ENCODE measurements at regions not wholly inside any gene's neighbourhood (a gene's known extent, or its start where the extent isn't known, plus 50 kb on each side); places are given as distances from the start of the nearest gene placed in this dataset.

GRCh38 chr1:208835781-208836180 lies 591.6 kb upstream of the PLXNA2 start:
- Histone ChIP-seq H3K4me2 (ENCODE audit: insufficient read depth, low read length) (no peak overlapping the region), H3K4me1 (ENCODE audit: insufficient read depth, low read length) (no peaks in the 10 kb centered on the region), H3K79me2 (ENCODE audit: insufficient read depth, low read length) (no peaks in the 10 kb centered on the region), H3K27me3 (ENCODE audit: insufficient read depth, low read length, poor library complexity) (peaks cover 3% of the 10 kb centered on the region), H3K36me3 (ENCODE audit: insufficient read depth, low read length) (no peaks in the 10 kb centered on the region), H3K9ac (ENCODE audit: low read depth, low read length) (no peak overlapping the region), H3K27ac (ENCODE audit: low read length) (no peak overlapping the region), H3K4me3 (ENCODE audit: low read depth in 1 of 2, low read length in 2 of 2) (no peak overlapping the region), H2AFZ (ENCODE audit: low read depth, low read length) (no peak overlapping the region), H3K9me3 (ENCODE audit: insufficient read depth, low read length, severe bottlenecking) (no peaks in the 10 kb centered on the region), H4K20me1 (ENCODE audit: insufficient read depth, low read length) (no peaks in the 10 kb centered on the region)
- no peak for TF ChIP-seq EZH2 (IDR thresholded peaks at IDR 0.05; ENCODE audit: borderline replicate concordance, low read depth, low read length, severe bottlenecking)
- TF ChIP-seq CTCF (IDR thresholded peaks at IDR 0.05; ENCODE audit: borderline replicate concordance, extremely low read depth, low read length, poor library complexity, severe bottlenecking), result no peak
- DNase-seq, result no peak
- ATAC-seq (ENCODE audit: insufficient read depth, low read depth), result no peak

GRCh38 chr1:208837242-208837641 lies 593.1 kb upstream of the PLXNA2 start:
- TF ChIP-seq EZH2 (IDR thresholded peaks at IDR 0.05; ENCODE audit: borderline replicate concordance, low read depth, low read length, severe bottlenecking) (no peak), CTCF (IDR thresholded peaks at IDR 0.05; ENCODE audit: borderline replicate concordance, extremely low read depth, low read length, poor library complexity, severe bottlenecking) (no peak)
- Histone ChIP-seq H3K4me2 (ENCODE audit: insufficient read depth, low read length) (no peak overlapping the region), H3K27me3 (ENCODE audit: insufficient read depth, low read length, poor library complexity) (no peaks in the 10 kb centered on the region), H3K4me1 (ENCODE audit: insufficient read depth, low read length) (no peaks in the 10 kb centered on the region), H3K9me3 (ENCODE audit: insufficient read depth, low read length, severe bottlenecking) (no peaks in the 10 kb centered on the region), H3K79me2 (ENCODE audit: insufficient read depth, low read length) (no peaks in the 10 kb centered on the region), H3K9ac (ENCODE audit: low read depth, low read length) (no peak overlapping the region), H4K20me1 (ENCODE audit: insufficient read depth, low read length) (no peaks in the 10 kb centered on the region), H3K4me3 (ENCODE audit: low read depth in 1 of 2, low read length in 2 of 2) (no peak overlapping the region), H3K27ac (ENCODE audit: low read length) (no peak overlapping the region), H3K36me3 (ENCODE audit: insufficient read depth, low read length) (no peaks in the 10 kb centered on the region), H2AFZ (ENCODE audit: low read depth, low read length) (no peak overlapping the region)
- no peak for ATAC-seq (ENCODE audit: insufficient read depth, low read depth)
- no peak for DNase-seq

- H3K4me1 ChIP-seq (ENCODE audit: insufficient read depth, low read length), result no peaks in the 10 kb centered on the region
- H3K9me3 ChIP-seq (ENCODE audit: insufficient read depth, low read length, severe bottlenecking), result no peaks in the 10 kb centered on the region
- H4K20me1 ChIP-seq (ENCODE audit: insufficient read depth, low read length), result no peaks in the 10 kb centered on the region
- DNase-seq, result no peak
- H3K27me3 ChIP-seq (ENCODE audit: insufficient read depth, low read length, poor library complexity), result no peaks in the 10 kb centered on the region
- H3K36me3 ChIP-seq (ENCODE audit: insufficient read depth, low read length), result no peaks in the 10 kb centered on the region
- ATAC-seq (ENCODE audit: insufficient read depth, low read depth), result no peak
- no peak overlapping the region for H3K27ac ChIP-seq (ENCODE audit: low read length)
- H3K79me2 ChIP-seq (ENCODE audit: insufficient read depth, low read length), result no peaks in the 10 kb centered on the region
- H3K4me2 ChIP-seq (ENCODE audit: insufficient read depth, low read length), result no peak overlapping the region
- no peak overlapping the region for H3K4me3 ChIP-seq (ENCODE audit: low read depth in 1 of 2, low read length in 2 of 2)
- H3K9ac ChIP-seq (ENCODE audit: low read depth, low read length), result no peak overlapping the region
- TF ChIP-seq EZH2 (IDR thresholded peaks at IDR 0.05; ENCODE audit: borderline replicate concordance, low read depth, low read length, severe bottlenecking) (no peak), CTCF (IDR thresholded peaks at IDR 0.05; ENCODE audit: borderline replicate concordance, extremely low read depth, low read length, poor library complexity, severe bottlenecking) (no peak)
- H2AFZ ChIP-seq (ENCODE audit: low read depth, low read length), result no peak overlapping the region
Observed at GRCh38 chr1:208841436-208841835, 597.3 kb upstream of the PLXNA2 start.

GRCh38 chr1:208842451-208842850 lies 598.3 kb upstream of the PLXNA2 start:
- Histone ChIP-seq H4K20me1 (ENCODE audit: insufficient read depth, low read length) (no peaks in the 10 kb centered on the region), H2AFZ (ENCODE audit: low read depth, low read length) (no peak overlapping the region), H3K4me2 (ENCODE audit: insufficient read depth, low read length) (no peak overlapping the region), H3K36me3 (ENCODE audit: insufficient read depth, low read length) (no peaks in the 10 kb centered on the region), H3K79me2 (ENCODE audit: insufficient read depth, low read length) (no peaks in the 10 kb centered on the region), H3K9ac (ENCODE audit: low read depth, low read length) (no peak overlapping the region), H3K9me3 (ENCODE audit: insufficient read depth, low read length, severe bottlenecking) (no peaks in the 10 kb centered on the region), H3K27ac (ENCODE audit: low read length) (no peak overlapping the region), H3K4me1 (ENCODE audit: insufficient read depth, low read length) (no peaks in the 10 kb centered on the region), H3K4me3 (ENCODE audit: low read depth in 1 of 2, low read length in 2 of 2) (no peak overlapping the region), H3K27me3 (ENCODE audit: insufficient read depth, low read length, poor library complexity) (no peaks in the 10 kb centered on the region)
- TF ChIP-seq CTCF (IDR thresholded peaks at IDR 0.05; ENCODE audit: borderline replicate concordance, extremely low read depth, low read length, poor library complexity, severe bottlenecking), result no peak
- no peak for TF ChIP-seq EZH2 (IDR thresholded peaks at IDR 0.05; ENCODE audit: borderline replicate concordance, low read depth, low read length, severe bottlenecking)
- ATAC-seq (ENCODE audit: insufficient read depth, low read depth), result no peak
- no peak for DNase-seq

Data from DND-41 (cell line).